GM18861 (cell line): ENCODE measurements at regions not wholly inside any gene's neighbourhood (a gene's known extent, or its start where the extent isn't known, plus 50 kb on each side); places are given as distances from the start of the nearest gene placed in this dataset.
"Not testable (repeated sequence)": the region's sequence is repeated elsewhere in the genome, so short reads cannot be mapped to it uniquely, and the experiment has no call there.

Experiments
- ATAC-seq: cut with Tn5 transposase; IDR thresholded peaks from one replicate; pipeline ENCODE4 v1.9.1; 2021; ENCODE audit not compliant: unreplicated experiment

DNA sequence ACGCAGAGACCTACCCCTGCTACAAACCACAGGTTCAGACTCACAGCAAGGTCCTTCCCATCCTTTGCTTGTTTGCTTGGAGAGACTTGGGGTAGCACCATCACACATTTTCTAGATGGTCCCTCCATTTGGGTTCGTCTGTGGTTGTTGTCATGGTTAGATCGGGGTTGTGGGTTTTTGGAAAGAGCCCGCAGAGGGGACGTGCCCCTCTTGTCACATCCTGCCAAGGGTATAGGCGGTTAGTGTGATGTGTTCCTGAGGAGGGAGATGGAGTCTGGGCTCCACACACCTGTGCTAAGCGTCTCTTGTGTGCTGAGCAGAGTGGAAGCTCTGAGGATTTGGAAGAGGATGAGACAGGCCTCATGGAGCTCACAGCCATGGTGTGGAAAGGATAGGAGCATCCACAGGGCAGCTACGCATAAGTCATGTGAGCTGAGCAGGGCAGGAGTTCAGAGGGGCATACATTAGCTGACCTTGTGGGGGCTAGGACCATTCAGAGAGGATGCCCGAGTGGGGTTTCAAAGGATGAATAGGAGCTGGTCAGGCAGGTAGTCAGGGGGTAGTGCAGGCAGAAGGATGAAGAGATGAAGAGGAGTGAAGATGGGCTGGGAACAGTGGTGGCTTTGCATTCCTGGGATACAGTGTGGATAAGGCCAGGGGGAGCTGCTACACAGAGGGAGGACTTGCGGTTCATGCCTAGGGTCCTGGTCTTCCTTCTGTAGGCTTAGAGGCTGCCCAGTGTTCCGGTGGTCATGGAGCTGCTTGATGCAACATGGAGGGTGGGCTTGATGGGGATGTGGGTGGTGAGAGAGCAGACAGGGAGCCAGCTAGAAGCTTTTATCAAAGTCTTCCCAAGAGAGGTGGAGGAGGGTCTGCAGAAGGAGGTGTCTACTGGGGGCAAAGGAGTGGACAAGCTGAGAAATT is 62.9 kb downstream of the ACKR3 start:
- no peak for ATAC-seq

- ATAC-seq: no peak
Observed at GRCh38 chr2:236633219-236633570, 63.6 kb downstream of the ACKR3 start.

GRCh38 chr2:236633775-236634560 is 64.3 kb downstream of the ACKR3 start:
- ATAC-seq: no peak

- ATAC-seq: no peak
Observed at GRCh38 chr2:236636261-236636660, 66.6 kb downstream of the ACKR3 start.

- ATAC-seq: no peak
Observed at GRCh38 chr2:236636714-236637470, 67.3 kb downstream of the ACKR3 start.

- ATAC-seq: no peak
Observed at GRCh38 chr2:236637686-236638569, 68.3 kb downstream of the ACKR3 start.

GRCh38 chr2:236638707-236639106 is 69.1 kb downstream of the ACKR3 start:
- ATAC-seq: no peak

GRCh38 chr2:236639461-236640235 is 70.0 kb downstream of the ACKR3 start:
- ATAC-seq: no peak

DNA sequence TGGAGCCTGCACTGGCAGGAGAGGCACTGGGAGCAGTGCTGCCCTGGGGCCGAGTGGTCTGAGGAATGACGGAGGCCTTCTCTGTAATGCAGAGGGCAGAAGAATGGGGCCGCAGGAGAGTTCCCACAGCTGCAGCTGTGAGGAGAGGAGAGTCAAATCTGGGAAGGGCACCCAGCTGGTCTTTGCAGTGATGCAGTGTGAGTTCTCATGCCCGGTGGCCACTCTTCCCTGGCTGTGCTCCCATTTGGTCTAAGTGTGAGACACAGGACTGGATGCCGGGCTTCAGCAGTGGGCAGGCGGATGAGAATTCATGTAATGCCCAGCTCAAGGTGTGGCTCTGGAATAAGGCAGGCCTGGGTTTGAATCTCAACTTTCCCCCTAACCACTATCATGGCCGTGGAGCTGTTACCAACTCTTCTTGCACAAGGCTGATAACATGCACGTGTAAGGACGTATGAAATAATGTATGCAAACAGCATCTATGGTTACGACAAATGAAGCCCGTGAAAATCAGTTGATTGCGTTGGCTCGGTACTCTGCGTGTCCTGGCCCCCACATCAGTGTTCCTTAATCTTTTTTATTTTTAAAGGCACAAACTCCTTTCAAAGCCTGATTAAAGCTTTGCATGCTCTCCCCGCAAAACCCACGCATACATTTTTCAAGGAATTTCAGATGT is 71.6 kb downstream of the ACKR3 start:
- ATAC-seq: no peak

DNA sequence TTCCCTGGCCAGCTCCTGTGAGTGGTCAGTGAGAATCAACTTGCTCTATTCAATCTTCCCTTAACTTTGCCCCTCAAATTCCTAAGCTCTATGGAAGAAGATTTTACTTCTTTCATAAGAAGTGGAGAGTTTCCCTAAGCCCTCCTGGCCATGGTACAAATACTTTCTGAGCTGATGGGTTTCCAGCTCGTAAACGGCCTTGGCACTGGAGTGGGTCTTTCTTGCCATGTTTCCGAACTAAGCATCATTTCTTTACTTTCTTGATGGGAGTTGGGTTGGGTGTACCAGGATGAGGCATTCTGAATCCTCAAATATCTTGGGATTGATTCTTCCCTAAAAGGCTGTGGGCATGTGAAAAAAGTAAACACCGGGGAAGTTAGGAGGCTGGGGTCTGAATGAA is 72.5 kb downstream of the ACKR3 start:
- no peak for ATAC-seq

GRCh38 chr2:236642584-236643291 is 73.1 kb downstream of the ACKR3 start:
- no peak for ATAC-seq

- no peak for ATAC-seq
Observed at GRCh38 chr2:236643480-236643879, 73.9 kb downstream of the ACKR3 start.

- no peak for ATAC-seq
Observed at GRCh38 chr2:236644067-236644466, 74.4 kb downstream of the ACKR3 start.

DNA sequence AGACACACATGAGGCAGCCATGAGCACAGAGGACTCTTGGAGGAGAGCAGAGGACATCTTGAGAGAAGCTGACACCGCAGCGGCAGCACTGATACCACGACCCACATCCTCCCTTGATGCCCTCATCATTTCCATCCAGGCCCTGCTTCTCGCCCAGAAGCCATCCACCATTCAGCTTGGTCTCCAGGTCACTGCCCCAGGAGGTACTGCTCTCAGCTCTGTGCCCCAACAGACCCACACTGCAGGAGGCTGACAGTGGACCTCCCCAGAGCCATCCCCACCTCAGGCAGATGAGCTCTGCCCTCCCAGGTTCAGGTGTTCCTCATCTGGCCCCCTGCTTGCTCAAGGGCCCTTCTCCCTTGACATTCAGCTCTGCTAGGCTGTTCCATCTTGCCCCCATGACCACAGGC is 74.9 kb downstream of the ACKR3 start:
- ATAC-seq: no peak

DNA sequence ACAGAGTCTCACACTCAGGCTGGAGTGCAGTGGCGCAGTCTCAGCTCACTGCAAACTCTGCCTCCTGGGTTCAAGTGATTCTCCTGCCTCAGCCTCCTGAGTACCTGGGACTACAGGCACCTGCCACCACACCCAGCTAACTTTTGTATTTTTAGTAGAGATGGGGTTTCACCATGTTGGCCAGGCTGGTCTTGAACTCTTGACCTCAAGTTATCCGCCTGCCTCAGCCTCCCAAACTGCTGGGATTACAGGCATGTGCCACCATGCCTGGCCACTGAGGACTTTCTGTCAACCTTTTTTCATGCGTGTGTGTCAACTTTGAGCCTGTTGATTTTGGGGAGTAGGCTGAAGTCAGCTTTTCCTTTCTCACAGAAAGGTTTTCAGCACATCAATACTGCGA is 75.5 kb downstream of the ACKR3 start:
- ATAC-seq: not testable (repeated sequence)

DNA sequence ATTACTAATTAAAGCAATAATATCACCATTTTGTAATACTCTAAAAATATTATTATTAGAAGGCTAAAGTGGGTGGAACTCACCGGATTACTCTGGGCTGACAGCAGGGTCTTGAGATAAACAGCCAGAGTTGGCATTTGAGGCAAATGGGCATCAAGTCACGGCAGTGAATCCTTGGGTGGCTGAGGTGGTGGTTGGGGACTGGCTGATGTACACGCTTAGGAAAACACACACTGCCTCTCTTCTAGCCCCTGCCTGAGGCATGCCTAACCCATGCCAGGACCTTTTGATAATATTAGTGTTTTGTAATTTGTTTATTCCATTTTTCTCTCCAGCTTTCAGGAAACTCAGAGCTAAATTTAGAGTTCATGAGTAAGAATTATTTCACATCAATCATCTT is 76.8 kb downstream of the ACKR3 start:
- no peak for ATAC-seq

GRCh38 chr2:236646871-236647270 is 77.2 kb downstream of the ACKR3 start:
- no peak for ATAC-seq

DNA sequence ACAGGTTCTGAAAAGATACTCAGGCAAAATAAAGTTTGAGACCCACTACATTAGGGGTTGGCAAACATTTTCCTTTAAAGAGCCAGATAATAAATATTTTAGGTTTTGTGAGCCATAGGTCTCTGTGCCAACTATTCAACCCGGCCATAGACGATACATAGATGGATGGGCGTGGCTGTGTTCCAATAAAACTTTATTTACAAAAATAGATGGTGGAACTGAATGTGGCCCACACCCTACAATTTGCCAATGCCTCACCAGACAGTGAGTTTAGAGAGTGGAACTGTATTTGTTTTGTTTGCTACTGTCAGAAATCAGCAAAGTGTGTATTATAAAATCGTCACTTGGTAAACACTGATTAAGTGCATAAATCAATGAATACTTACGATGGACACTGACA is 78.0 kb downstream of the ACKR3 start:
- ATAC-seq: no peak

DNA sequence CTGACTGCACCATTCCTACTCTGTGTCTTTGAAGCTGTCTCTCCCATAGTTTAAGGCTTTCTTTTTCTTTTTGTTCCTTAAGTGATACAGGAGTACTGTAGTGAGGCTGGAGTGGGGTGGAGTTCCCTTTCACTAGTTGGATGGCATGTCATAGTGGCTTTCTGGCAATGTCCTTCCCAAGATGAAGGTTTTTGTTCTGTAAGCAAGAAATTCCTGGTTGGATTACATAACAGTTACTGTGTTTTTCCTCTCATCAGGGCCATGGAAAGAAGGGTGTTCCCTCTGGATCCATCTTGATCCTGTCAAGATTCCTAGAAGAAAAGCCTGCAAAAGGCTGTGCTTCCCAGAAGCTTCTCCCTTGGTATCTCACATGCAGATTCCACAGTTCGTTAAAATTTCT is 84.2 kb downstream of the ACKR3 start:
- ATAC-seq: no peak
